HepG2 (cell line): ENCODE measurements at regions not wholly inside any gene's neighbourhood (a gene's known extent, or its start where the extent isn't known, plus 50 kb on each side); places are given as distances from the start of the nearest gene placed in this dataset.

Experiments
- AHDC1 ChIP-seq: sonication (generic); formaldehyde crosslinking; IDR thresholded peaks from 2 replicates; pipeline ENCODE4 v1.5.1; 2020; ENCODE audit warnings: mild to moderate bottlenecking, missing genetic modification reagents, borderline replicate concordance
- CTCF ChIP-seq: sonication (generic); formaldehyde crosslinking; IDR thresholded peaks from 2 replicates; pipeline ENCODE4 v1.5.0; 2020; ENCODE audit warnings: mild to moderate bottlenecking, missing genetic modification reagents, moderate library complexity
- MTA1 ChIP-seq: sonication (generic); formaldehyde crosslinking; IDR thresholded peaks from 2 replicates; pipeline ENCODE4 v1.4.0; 2020; ENCODE audit warnings: missing genetic modification reagents, mild to moderate bottlenecking, borderline replicate concordance
- NCOA1 ChIP-seq: sonication (generic); formaldehyde crosslinking; IDR thresholded peaks from 2 replicates; pipeline ENCODE4 v1.9.0; 2021; ENCODE audit warnings: missing genetic modification reagents
- NFIC ChIP-seq: IDR thresholded peaks from 2 replicates; pipeline ENCODE4 v1.6.1; 2012; ENCODE audit warnings: mild to moderate bottlenecking, low read length, inconsistent platforms
- NFYB ChIP-seq: sonication (generic); formaldehyde crosslinking; IDR thresholded peaks from 2 replicates; pipeline ENCODE4 v1.4.0; 2020; ENCODE audit warnings: missing genetic modification reagents
- SRF ChIP-seq: IDR thresholded peaks from 2 replicates; pipeline ENCODE4 v1.6.1; 2011; ENCODE audit warnings: mild to moderate bottlenecking, low read depth, low read length, moderate library complexity
- ZHX2 ChIP-seq, 2 experiments: sonication (generic) in 1 of 2; formaldehyde crosslinking in 1 of 2; IDR thresholded peaks; 2 replicates each; pipeline versions ENCODE4 v1.6.1 to v1.9.0; 2014 to 2022; ENCODE audit warnings: antibody characterized with exemption in 1 of 2, borderline replicate concordance in 1 of 2, inconsistent platforms in 1 of 2, low read depth in 1 of 2, missing genetic modification reagents in 1 of 2
- ZNF549 ChIP-seq: sonication (generic); formaldehyde crosslinking; IDR thresholded peaks from 2 replicates; pipeline ENCODE4 v1.5.0; 2020; ENCODE audit warnings: missing genetic modification reagents
- ZNF609 ChIP-seq: sonication (generic); formaldehyde crosslinking; IDR thresholded peaks from 2 replicates; pipeline ENCODE4 v1.4.0; 2020; ENCODE audit warnings: mild to moderate bottlenecking, missing genetic modification reagents, borderline replicate concordance
- ZSCAN21 ChIP-seq: sonication (generic); formaldehyde crosslinking; IDR thresholded peaks from 2 replicates; pipeline ENCODE4 v1.8.0; 2022; ENCODE audit warnings: mild to moderate bottlenecking, missing genetic modification reagents, moderate library complexity, borderline replicate concordance

GRCh38 chr6:147805155-147805554 is 296.7 kb downstream of the SAMD5 start (continued):
- no peak for TF ChIP-seq ZHX2 (IDR thresholded peaks at IDR 0.05; ENCODE audit: low read depth)
- no peak for TF ChIP-seq ZHX2 (CRISPR knock-in tag; IDR thresholded peaks at IDR 0.05; ENCODE audit: borderline replicate concordance)
- no peak for TF ChIP-seq ZNF609 (CRISPR knock-in tag)
- TF ChIP-seq NCOA1 (CRISPR knock-in tag) = no peak
- TF ChIP-seq SRF = no peak
- TF ChIP-seq ZSCAN21 (CRISPR knock-in tag) = no peak
- TF ChIP-seq NFIC = peak; percentile 35; the same call in 1 of the 2 replicates
- no peak for TF ChIP-seq CTCF (CRISPR knock-in tag)
- no peak for TF ChIP-seq NFYB (CRISPR knock-in tag)
- peak; percentile 66; the same call in 1 of the 2 replicates for TF ChIP-seq AHDC1 (CRISPR knock-in tag)
- no peak for TF ChIP-seq MTA1
- no peak for TF ChIP-seq ZNF549 (CRISPR knock-in tag)
